ENCODE measurements at regions not wholly inside any gene's neighbourhood (a gene's known extent, or its start where the extent isn't known, plus 50 kb on each side); places are given as distances from the start of the nearest gene placed in this dataset.
"Not testable (repeated sequence)": the region's sequence is repeated elsewhere in the genome, so short reads cannot be mapped to it uniquely, and the experiment has no call there.

DNA sequence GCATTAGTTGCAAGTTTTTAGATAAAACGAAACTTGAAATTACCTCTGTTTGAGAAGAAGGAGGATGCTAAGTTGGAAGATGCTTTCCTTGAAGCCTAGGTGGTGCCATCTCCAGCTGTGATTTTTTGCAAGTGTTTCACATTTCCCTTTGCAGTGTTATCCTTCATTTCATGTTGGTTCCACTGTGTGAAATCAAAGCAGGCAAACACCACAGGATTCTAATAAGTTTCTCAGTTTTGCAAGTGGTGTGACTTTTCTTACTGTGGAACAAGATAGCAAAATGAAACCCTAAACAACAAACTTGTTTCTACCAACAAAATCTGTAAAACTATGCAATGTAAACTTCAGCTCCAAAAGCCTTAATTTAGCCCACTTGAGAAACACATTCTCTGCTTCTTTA, 260.9 kb downstream of the OXSM start:
- DNase-seq (ENCODE audit: low read depth in 3 of 3, low spot score in 2 of 3), result no peak

DNA sequence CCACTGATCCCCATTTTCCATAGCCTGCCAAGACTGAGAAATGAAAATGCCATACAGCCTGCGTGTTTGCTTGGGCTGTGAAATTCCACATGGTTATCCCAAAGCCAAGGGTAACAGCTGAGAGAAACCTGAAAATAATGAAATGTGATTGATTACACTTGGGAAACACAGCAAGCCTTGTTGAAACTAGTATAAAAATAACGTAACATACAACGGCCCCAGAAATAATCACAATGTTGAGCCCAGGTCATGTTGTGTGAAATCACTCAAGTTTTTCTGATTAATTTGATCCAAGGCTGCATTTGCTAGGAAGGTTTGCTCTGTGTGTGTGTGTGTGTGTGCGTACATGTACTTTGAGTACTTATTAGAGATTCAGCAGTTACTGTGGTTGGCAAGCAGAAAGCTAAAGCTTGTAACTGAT, 269.0 kb downstream of the OXSM start:
- peak in 2 of 3 donors; percentile 5 to 38 for DNase-seq (ENCODE audit: low read depth in 3 of 3, low spot score in 2 of 3)

DNA sequence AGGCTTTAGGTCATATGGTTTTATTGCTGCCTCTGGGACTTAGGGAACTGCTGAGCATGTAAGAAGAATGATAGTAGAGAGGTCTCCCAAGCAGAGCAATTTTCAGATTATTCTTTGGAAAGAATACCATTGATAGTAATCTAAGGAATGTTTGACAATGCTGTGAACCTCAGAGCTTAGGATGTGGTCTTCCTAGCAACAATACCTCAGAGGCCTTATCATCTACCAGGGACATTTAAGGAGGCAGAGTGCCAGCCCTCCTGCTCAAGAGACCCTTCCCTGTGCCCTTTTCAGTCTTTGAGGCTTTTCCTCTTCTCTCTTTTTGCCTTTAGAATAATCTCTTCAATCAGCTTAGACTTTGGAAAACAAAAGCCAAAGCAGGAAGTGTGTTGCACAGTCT, 272.1 kb downstream of the OXSM start:
- DNase-seq (ENCODE audit: low read depth in 3 of 3, low spot score in 2 of 3), result no peak

DNA sequence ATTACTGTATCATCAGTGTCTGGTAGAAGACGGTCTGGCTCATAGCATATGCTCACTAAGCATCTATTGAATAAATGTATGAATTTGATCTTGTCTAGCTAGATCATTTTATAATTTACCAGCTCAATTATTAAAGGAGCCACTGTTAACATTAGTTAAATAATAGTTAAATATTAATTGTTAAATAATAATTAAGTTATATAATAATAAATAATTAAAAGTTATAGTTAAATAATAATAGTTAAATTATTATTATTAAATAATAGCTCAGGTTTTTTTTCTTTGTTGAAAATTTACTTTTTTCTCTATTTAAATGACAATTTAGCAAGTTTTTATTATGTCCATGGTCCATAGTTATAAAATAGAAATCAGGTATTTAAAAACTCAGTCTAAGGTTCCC, 274.4 kb downstream of the OXSM start:
- DNase-seq (ENCODE audit: low read depth in 3 of 3, low spot score in 2 of 3), result no peak

DNA sequence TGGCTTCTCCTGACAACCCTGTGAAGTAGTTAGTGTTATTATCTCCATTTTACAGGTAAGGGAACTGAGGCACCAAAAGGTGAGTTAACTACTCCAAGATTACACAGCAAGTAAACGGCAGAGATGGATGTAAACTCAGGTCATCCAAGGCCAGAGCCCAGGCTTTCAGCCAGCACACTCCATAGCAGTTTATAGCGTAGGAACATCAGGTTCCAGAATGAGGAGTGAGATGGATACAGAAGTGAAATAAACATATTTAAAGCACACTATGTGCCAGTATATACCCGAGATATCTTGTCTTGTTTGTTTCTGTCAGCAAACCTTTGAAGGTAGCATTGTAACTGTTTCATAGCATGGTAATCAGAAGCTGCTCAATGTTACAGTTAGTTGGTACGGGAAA, 279.0 kb downstream of the OXSM start:
- no peak for DNase-seq (ENCODE audit: low read depth in 3 of 3, low spot score in 2 of 3)

DNA sequence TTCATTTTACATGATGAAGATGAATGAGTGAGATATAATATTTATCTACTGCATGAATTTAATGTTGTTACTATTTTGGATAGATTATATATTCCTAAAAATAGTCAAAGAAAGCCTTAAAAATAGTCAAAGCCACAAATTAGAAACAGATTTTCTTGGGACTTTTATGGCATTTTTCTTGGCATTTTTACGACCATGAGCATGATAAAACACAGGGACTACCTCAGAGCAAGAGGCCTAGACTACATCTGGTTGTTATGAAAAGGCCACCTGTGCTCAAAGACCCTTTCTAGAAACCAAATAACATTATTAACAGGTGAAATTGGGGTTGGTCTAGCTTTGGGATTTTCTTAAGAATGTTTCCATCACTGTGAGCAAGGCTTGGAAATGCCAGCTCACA, 281.0 kb downstream of the OXSM start:
- no peak for DNase-seq (ENCODE audit: low read depth in 3 of 3, low spot score in 2 of 3)

DNA sequence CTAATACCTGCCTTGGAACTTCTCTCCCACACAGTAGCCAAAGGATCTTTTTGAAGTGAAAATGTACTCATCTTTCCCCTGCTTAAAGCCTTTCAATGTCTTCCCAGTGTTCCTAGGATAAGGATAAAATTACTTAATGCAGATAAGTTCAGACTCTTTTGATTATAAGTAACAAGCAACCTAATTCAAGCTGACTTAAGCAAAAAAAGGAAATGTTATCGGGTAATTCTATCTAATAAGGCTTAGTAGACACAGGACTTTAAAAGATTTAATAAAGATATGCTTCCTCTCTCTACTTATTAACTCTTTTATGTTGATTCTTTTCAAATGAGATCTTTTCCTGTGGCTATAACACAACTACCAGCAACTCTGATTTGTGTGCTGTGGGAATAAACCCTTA, 284.2 kb downstream of the OXSM start:
- no peak for DNase-seq (ENCODE audit: low read depth in 3 of 3, low spot score in 2 of 3)

DNA sequence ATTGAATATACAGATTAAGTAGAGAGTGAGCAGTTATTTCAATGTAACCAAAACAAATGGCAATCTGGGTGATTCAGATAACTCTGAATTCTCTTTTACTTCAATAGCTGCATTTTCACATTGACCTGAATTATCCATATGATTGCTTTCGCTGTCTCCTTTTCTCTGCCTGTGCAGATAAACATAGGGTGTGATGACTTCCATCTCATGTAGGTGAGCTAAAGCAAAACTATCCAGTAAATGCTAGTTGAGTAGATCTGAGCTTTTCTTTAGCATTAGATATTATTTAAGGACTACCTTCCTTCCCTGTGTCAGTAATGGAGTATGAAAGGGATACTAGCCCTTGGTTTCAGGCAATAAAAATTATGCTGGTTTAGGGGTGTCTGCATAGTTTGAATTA, 288.6 kb downstream of the OXSM start:
- DNase-seq (ENCODE audit: low read depth in 3 of 3, low spot score in 2 of 3), result no peak

DNA sequence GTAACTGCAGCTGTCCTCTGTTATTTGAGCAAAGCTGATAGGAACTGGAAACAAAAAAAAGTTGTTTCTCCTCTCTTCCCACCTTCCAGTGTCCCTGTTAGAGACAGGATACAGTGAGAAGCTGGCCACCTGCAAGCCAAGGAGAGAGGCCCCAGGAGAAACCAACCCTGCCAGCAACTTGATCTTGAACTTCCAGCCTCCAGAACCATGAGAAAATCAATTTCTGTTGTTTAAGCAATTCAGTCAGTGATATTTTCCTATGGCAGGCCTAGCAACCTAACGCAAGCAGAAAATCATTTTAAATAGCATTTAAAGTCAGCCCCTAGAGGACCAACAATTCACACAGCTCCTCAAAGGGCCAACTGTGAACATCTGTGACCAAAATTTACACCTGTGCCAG, 291.3 kb downstream of the OXSM start:
- no peak for DNase-seq (ENCODE audit: low read depth in 3 of 3, low spot score in 2 of 3)

DNA sequence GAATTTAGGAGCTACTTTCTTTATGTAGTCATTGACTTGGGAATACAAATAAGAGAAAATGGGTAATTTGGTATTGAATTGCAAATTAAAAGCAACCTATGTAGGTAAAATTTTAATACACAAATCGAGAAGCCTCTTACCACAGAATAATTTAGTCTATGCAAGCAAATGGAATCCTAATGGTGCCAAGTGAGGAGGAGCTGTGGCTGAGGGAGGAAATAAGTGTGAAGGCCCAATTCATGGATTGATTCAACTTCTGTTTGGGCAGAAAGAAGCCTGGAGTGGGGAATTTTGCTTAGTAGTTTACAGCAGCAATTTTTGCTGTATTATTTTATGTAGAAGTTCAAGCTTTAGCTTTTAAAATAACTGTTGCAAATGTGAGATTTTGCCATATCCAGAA, 291.9 kb downstream of the OXSM start:
- no peak for DNase-seq (ENCODE audit: low read depth in 3 of 3, low spot score in 2 of 3)

DNA sequence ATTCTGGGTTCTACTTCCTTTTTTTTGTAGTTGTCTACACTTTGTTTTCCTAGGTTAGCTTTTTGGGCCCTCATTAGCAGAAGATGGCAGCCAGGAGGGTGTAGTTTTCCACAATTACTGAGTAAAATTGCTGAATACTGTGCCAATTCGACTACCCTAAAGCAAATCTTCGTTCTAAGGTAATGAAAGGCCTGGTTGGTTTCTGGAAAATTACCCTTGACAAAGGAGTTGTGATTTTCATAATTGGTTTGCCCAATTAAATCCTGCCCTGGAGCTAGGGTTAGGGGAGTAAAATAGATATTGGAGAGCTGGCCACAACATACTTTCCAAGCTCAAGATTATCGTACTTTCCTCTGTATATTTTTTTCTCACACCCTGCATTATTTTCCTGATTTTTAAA, 293.0 kb downstream of the OXSM start:
- no peak for DNase-seq (ENCODE audit: low read depth in 3 of 3, low spot score in 2 of 3)

DNA sequence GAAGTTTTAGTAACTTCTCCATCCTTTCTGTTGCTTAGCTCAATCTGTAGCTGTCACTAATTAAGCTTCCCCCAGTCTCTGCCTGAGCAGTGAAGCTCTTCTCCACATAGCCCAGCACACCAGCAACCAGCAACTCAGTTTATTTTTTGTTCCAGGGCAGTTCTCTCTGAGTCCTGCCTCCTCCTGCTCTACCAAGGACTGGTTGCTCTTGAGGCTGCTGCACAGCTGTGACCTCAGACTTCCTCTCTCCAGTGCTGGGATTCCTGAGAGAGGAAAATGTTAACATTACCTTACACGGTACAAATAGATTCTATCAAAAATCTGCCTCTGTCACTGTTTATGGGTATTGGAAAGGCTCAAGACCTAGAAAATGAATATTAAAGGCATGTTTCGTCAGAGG, 294.7 kb downstream of the OXSM start:
- DNase-seq (ENCODE audit: low read depth in 3 of 3, low spot score in 2 of 3), result no peak

DNA sequence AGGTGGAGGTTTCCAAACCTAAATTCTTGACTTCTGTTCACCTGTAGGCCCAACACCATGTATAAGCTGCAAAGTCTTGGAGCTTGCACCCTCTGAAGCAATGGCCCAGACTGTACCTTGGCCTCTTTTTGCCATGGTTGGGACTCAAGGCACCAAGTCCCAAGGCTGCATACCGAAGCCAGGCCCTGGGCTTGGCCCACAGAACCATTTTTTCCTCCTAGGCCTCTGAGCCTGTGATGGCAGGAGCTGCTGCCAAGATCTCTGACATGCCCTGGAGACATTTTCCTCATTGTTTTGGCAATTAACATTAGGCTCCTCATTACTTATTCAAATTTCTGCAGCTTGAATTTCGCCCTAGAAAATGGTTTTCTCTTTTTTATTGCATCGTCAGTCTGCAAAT, 297.9 kb downstream of the OXSM start:
- DNase-seq (ENCODE audit: low read depth in 3 of 3, low spot score in 2 of 3), result no peak

DNA sequence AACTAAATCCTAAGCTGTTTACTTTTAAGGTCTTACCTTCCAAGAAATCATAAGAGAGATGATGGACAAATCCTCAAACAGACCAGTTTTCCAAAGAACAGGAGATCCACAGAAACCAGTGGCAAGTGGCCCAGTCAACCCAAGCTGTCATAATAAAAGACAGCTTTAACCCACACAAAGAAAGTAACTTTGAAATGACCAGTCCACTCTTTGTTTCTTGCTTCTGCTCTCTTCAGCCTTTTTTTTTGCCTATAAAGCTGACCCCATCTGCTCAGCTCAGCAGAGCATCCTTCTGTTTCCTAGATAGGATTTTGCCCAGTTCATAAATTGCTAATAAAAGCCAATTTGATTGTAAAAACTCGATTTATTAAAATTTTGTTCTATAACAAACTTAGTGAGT, 299.4 kb downstream of the OXSM start:
- DNase-seq (ENCODE audit: low read depth in 3 of 3, low spot score in 2 of 3), result no peak

DNA sequence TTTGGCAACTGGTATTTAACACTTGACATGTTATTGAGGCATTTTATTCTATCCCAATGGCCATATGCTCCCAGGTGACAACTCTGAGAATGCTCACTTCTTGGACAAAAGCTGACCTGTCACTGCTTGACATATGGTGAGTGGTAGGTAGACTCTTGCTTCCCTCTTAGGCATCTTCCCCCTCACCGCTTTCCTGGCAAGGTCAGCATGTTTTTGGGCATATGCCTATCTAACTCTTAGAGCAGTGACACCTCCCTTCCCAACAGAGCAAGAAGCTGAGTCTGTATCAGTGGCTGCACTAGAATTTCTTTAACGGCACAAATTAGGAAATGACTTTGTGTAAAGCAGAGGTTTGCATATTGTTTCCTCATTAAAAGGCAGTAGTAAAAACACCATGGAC, 300.7 kb downstream of the OXSM start:
- no peak for DNase-seq (ENCODE audit: low read depth in 3 of 3, low spot score in 2 of 3)

DNA sequence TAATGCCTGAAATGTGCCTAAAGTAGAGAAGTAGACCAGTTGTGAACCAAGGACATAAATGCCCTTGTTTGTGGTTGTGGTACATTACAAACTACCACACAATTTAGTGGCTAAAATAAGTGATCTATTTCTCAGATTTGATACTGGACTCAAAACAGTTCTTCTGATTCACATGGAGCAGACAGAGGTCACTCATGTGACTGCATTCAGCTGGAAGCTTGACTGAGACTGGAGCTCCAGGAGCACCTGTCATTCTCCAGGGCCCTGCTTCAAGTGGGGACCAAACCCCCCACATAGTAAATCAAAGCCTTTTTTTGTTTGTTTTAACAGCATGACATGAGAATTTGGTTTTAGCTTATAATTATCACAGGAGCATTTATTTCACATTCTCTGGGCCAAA, 301.2 kb downstream of the OXSM start:
- no peak for DNase-seq (ENCODE audit: low read depth in 3 of 3, low spot score in 2 of 3)

DNA sequence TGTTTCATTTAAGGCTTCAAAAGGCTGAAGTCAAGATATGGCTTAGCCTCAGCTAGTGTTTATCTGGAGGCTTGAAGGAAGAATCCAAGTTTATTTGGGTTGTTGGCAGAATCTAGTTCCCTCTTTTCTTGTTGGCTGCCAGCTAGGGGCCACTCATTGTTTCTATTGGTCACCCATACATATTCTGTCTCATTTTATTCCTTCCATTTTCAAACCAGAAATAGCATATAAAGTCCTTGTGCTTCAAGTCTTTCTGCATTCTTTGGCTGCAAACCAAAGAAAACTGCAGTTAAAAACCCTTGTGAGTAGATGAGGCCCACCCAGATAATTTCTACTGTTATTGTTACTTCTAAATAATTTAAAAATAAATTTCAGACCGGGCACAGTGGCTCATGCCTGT, 301.7 kb downstream of the OXSM start:
- DNase-seq (ENCODE audit: low read depth in 3 of 3, low spot score in 2 of 3), result no peak

DNA sequence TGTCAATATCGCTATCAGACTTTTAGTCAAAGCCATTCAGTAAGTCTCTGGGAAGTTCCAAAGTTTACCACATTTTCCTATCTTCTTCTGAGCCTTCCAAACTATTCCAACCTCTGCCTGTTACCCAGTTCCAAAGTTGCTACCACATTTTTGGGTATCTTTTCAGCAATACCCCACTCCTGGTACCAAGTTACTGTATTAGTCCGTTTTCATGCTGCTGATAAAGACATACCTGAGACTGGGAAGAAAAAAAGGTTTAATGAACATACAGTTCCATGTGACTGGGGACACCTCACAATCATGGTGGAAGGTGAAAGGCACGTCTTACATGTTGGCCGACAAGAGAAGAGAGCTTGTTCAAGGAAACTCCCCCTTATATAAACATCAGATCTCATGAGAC, 307.2 kb downstream of the OXSM start:
- not testable (repeated sequence) for DNase-seq (ENCODE audit: low read depth in 3 of 3, low spot score in 2 of 3)

DNA sequence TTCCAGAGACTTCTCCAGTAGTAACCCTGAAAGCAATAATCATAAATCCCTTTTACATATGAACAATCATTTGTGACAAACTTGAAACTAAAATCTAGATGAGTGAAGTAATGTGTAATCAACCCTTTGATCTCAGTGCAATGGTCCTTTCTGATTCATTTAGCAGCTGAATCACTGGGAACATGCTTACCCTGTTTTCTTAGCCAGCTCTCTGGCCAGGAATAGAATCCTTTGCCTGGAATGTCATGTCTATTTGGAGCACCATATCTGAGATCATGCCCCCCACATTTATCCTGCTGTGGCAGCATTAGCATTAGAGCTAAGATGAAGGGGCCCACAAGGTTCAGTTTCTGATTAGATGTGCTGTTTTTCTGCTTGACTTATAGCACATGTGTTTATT, 309.8 kb downstream of the OXSM start:
- no peak for DNase-seq (ENCODE audit: low read depth in 3 of 3, low spot score in 2 of 3)

DNA sequence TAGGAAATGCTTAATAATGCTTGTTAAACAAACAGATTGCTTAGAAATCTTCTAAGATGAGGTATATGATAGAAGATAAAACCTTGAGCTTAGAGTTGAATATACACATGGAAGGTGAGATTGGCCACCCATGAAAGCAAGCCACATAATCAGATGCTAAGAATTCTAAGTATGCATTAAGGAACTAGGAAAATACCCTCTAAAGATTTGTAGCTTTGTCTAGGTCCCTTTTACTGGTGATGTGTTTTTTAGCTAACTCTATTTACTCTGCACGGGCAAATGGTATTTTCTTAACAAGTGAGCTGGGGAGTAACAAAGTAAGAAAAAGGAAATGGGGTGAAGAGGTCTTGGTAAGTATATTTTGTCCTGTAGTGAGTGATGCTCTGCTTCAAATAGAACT, 310.3 kb downstream of the OXSM start:
- DNase-seq (ENCODE audit: low read depth in 3 of 3, low spot score in 2 of 3), result no peak

DNA sequence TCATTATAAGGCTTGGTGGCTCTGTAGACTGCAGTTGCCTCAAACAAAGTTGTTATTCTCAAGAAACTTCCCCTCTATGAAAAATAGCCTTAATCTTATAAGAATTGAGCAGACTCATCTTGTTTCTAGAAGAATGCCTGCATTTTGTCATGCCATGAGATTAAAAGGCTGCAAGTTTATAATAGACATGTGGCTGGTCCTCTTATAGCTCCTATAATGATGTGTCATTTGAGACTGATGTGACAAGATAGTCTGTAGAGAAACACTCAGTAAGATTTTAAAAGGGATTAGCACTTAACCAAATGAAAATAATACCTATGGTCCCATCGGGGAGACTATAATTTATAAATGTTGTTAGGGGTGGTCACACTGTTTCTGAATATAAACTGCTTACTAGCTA, 312.5 kb downstream of the OXSM start:
- no peak for DNase-seq (ENCODE audit: low read depth in 3 of 3, low spot score in 2 of 3)

DNA sequence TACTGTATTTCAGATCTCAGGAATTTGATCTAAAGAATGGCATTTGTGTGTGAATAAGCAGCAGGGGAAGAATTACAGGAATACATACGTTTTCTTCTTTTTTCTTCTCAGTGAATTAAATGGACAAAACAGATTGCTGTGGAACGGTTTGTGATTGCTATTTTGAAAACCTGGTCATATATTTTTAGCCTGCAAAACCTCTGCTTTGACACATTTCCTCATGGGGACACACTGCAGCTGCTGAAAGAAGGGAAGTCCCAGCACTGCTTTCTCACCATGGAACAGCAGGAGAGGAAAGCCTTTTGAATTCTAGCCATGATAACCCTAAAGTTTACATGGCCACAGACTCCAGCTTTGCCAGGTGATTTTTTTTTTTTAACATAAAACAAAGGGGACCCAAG, 315.0 kb downstream of the OXSM start:
- DNase-seq (ENCODE audit: low read depth in 3 of 3, low spot score in 2 of 3), result peak in 1 of 3 donors; percentile 47

DNA sequence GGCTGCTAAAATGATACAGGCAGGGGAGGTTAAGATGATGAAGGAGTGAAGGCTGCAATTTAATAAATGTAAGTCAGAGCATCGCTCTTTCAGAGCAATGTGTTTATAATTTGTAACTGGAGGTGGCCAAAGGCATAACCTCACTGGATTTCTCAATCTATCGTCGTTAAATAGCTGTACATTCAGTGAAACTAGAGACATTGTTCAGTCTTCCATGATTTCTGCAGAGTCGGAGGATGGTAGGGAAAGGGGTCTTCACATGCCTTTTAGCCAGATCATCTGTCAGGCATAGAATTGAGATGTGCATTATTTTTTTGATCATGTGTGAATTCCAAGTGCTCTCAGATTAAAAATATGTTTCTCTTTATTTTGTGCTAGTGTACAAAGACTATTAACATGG, 315.4 kb downstream of the OXSM start:
- no peak for DNase-seq (ENCODE audit: low read depth in 3 of 3, low spot score in 2 of 3)

DNA sequence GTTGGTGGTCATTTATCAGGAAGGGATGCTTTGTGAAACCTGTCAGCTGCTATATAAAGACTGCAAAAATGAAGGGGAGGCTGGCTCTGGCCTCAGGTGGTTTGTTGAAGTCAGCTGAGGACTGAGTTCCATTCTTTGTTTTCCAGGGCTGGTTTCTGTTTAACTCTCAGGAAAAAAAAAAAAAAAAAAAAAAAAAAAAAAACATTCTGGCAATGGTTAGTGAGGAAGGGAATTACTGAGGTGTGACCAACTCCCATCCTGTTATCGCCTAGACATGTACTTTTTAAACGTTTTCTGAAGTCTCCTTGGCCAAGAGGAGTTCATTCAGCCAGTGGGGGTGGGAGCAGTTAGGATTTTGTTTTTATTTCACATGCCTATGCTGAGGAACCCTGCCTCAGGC, 316.3 kb downstream of the OXSM start:
- DNase-seq (ENCODE audit: low read depth in 3 of 3, low spot score in 2 of 3), result peak in 1 of 3 donors; percentile 54
